Neural cell (in vitro differentiated cells): ENCODE measurements at regions not wholly inside any gene's neighbourhood (a gene's known extent, or its start where the extent isn't known, plus 50 kb on each side); places are given as distances from the start of the nearest gene placed in this dataset.

Experiments
- H2AFZ ChIP-seq: fragments of 200-600, 300-800 bp; sonication (generic), shearing (Covaris generic); 2 replicates; pipeline ENCODE4 v1.6.0; 2014; ENCODE audit warnings: low read depth, mild to moderate bottlenecking, antibody characterized with exemption, low read length, moderate library complexity
- H3F3A ChIP-seq: fragments of 200-600 bp; shearing (Covaris generic); 2 replicates; pipeline ENCODE4 v1.6.1; 2016; ENCODE audit warnings: mild to moderate bottlenecking, moderate library complexity, mixed read lengths, antibody characterized with exemption, low read length; ENCODE audit not compliant: insufficient read depth, poor library complexity, severe bottlenecking
- H3K27ac ChIP-seq: fragments of 200-600, 300-800 bp; sonication (generic), shearing (Covaris generic); 2 replicates; pipeline ENCODE4 v1.5.1; 2014; ENCODE audit warnings: mild to moderate bottlenecking, low read length, moderate library complexity
- H3K27me3 ChIP-seq: fragments of 300-800, 200-600 bp; sonication (generic), shearing (Covaris generic); 2 replicates; pipeline ENCODE4 v1.6.0; 2014; ENCODE audit warnings: mild to moderate bottlenecking, low read depth, low read length, moderate library complexity; ENCODE audit not compliant: insufficient read depth
- H3K36me3 ChIP-seq: fragments of 300-800, 200-600 bp; sonication (generic), shearing (Covaris generic); 2 replicates; pipeline ENCODE4 v1.5.1; 2014; ENCODE audit warnings: mild to moderate bottlenecking, antibody characterized with exemption, low read length, moderate library complexity; ENCODE audit not compliant: insufficient read depth
- H3K4me2 ChIP-seq: fragments of 300-800, 200-600 bp; sonication (generic), shearing (Covaris generic); 2 replicates; pipeline ENCODE4 v1.6.0; 2014; ENCODE audit warnings: mild to moderate bottlenecking, low read length
- H3K4me3 ChIP-seq: fragments of 300-800, 200-600 bp; sonication (generic), shearing (Covaris generic); 2 replicates; pipeline ENCODE4 v1.5.1; 2014; ENCODE audit warnings: mild to moderate bottlenecking, low read length, moderate library complexity
- H3K79me2 ChIP-seq: fragments of 200-600 bp; shearing (Covaris generic); replicated peaks from 2 replicates; pipeline ENCODE4 v1.6.0; 2014; ENCODE audit warnings: mild to moderate bottlenecking, low read length, moderate library complexity; ENCODE audit not compliant: insufficient read depth
- H3K9ac ChIP-seq: fragments of 300-800, 200-600 bp; sonication (generic), shearing (Covaris generic); 2 replicates; pipeline ENCODE4 v1.6.1; 2016; ENCODE audit warnings: mild to moderate bottlenecking, low read length, mixed read lengths
- H3K9me2 ChIP-seq: fragments of 200-600 bp; shearing (Covaris generic); 2 replicates; pipeline ENCODE4 v1.6.1; 2016; ENCODE audit warnings: mild to moderate bottlenecking, low read length, mixed read lengths; ENCODE audit not compliant: insufficient read depth
- H3K9me3 ChIP-seq: fragments of 200-600, 300-800 bp; sonication (generic), shearing (Covaris generic); 2 replicates; pipeline ENCODE4 v1.6.1; 2016; ENCODE audit warnings: mild to moderate bottlenecking, mixed run types, low read length, moderate library complexity, mixed read lengths
- H4K20me1 ChIP-seq: fragments of 200-600 bp; shearing (Covaris generic); 2 replicates; pipeline ENCODE4 v1.6.1; 2016; ENCODE audit warnings: mild to moderate bottlenecking, mixed run types; ENCODE audit not compliant: insufficient read depth
- CTCF ChIP-seq: fragments of 450-650 bp; IDR thresholded peaks from 2 replicates; pipeline ENCODE4 v1.5.1; 2014; ENCODE audit warnings: antibody characterized with exemption, mild to moderate bottlenecking, moderate library complexity; ENCODE audit not compliant: poor library complexity, severe bottlenecking
- EP300 ChIP-seq: fragments of 450-650 bp; conservative IDR thresholded peaks from 2 replicates; pipeline ENCODE4 v1.6.1; 2014; ENCODE audit warnings: antibody characterized with exemption, mild to moderate bottlenecking, moderate library complexity; ENCODE audit not compliant: poor library complexity, severe bottlenecking
- EZH2 ChIP-seq: fragments of 200-600, 300-800 bp; shearing (Covaris generic), sonication (generic); IDR thresholded peaks from 2 replicates; pipeline ENCODE4 v1.6.1; 2014; ENCODE audit warnings: antibody characterized with exemption, low read length, borderline replicate concordance, mild to moderate bottlenecking; ENCODE audit not compliant: insufficient read depth, poor library complexity, severe bottlenecking
- MXI1 ChIP-seq: fragments of 450-650 bp; conservative IDR thresholded peaks from 2 replicates; pipeline ENCODE4 v1.6.1; 2014; ENCODE audit warnings: antibody characterized with exemption, mild to moderate bottlenecking; ENCODE audit not compliant: poor library complexity, severe bottlenecking
- POLR2AphosphoS5 ChIP-seq: IDR thresholded peaks from 2 replicates; pipeline ENCODE4 v1.6.1; 2012
- RAD21 ChIP-seq: fragments of 450-650 bp; conservative IDR thresholded peaks from 2 replicates; pipeline ENCODE4 v1.6.1; 2014; ENCODE audit warnings: antibody characterized with exemption, mild to moderate bottlenecking, moderate library complexity
- REST ChIP-seq: IDR thresholded peaks from 2 replicates; pipeline ENCODE4 v1.6.1; 2012; ENCODE audit warnings: borderline replicate concordance
- SMC3 ChIP-seq: fragments of 450-650 bp; conservative IDR thresholded peaks from 2 replicates; pipeline ENCODE4 v1.6.1; 2014; ENCODE audit warnings: antibody characterized with exemption, mild to moderate bottlenecking, moderate library complexity; ENCODE audit not compliant: poor library complexity
- TAF1 ChIP-seq: IDR thresholded peaks from 2 replicates; pipeline ENCODE4 v1.6.1; 2012; ENCODE audit warnings: low read depth

- TF ChIP-seq MXI1: no peak
- no peak for TF ChIP-seq REST
- no peak for TF ChIP-seq SMC3
- no peak for TF ChIP-seq EZH2
- TF ChIP-seq EP300: no peak
- no peak for TF ChIP-seq POLR2AphosphoS5
- TF ChIP-seq TAF1: no peak
- no peak for TF ChIP-seq RAD21
- TF ChIP-seq CTCF: no peak
- Histone ChIP-seq H3K27ac (no peak overlapping the region), H4K20me1 (no peaks in the 10 kb centered on the region), H3K4me3 (no peak overlapping the region), H3K79me2 (no peaks in the 10 kb centered on the region), H3K4me2 (no peak overlapping the region), H3F3A (no peaks in the 10 kb centered on the region), H2AFZ (no peak overlapping the region), H3K36me3 (no peaks in the 10 kb centered on the region), H3K9ac (no peak overlapping the region), H3K9me3 (no peaks in the 10 kb centered on the region), H3K27me3 (no peaks in the 10 kb centered on the region), H3K9me2 (no peaks in the 10 kb centered on the region)
Observed at GRCh38 chr13:108433976-108434755, 164.6 kb downstream of the TNFSF13B start.

GRCh38 chr13:108435393-108436149 is 166.1 kb downstream of the TNFSF13B start:
- no peaks in the 10 kb centered on the region for H3K36me3 ChIP-seq
- H3K4me2 ChIP-seq: no peak overlapping the region
- no peak overlapping the region for H2AFZ ChIP-seq
- no peaks in the 10 kb centered on the region for H3F3A ChIP-seq
- no peaks in the 10 kb centered on the region for H3K9me2 ChIP-seq
- H3K79me2 ChIP-seq: no peaks in the 10 kb centered on the region
- no peaks in the 10 kb centered on the region for H3K9me3 ChIP-seq
- H3K27ac ChIP-seq: no peak overlapping the region
- no peaks in the 10 kb centered on the region for H3K27me3 ChIP-seq
- H3K4me3 ChIP-seq: no peak overlapping the region
- TF ChIP-seq EZH2: no peak
- no peak for TF ChIP-seq POLR2AphosphoS5
- TF ChIP-seq TAF1: no peak
- no peak for TF ChIP-seq MXI1
- TF ChIP-seq EP300: no peak
- no peak for TF ChIP-seq CTCF
- H3K9ac ChIP-seq: no peak overlapping the region
- no peaks in the 10 kb centered on the region for H4K20me1 ChIP-seq
